ENCODE measurements at regions not wholly inside any gene's neighbourhood (a gene's known extent, or its start where the extent isn't known, plus 50 kb on each side); places are given as distances from the start of the nearest gene placed in this dataset.
"Not testable (repeated sequence)": the region's sequence is repeated elsewhere in the genome, so short reads cannot be mapped to it uniquely, and the experiment has no call there.

- not testable (repeated sequence) for DNase-seq
Observed at GRCh38 chr16:21536740-21537139, 62.6 kb upstream of the METTL9 start.

- not testable (repeated sequence) for DNase-seq
Observed at GRCh38 chr16:21537598-21537997, 61.8 kb upstream of the METTL9 start.

- DNase-seq, result not testable (repeated sequence)
Observed at GRCh38 chr16:21539107-21539618, 60.2 kb upstream of the METTL9 start.

GRCh38 chr16:21540770-21541433, 58.5 kb upstream of the METTL9 start:
- peak; percentile 77 for DNase-seq

- not testable (repeated sequence) for DNase-seq
Observed at GRCh38 chr16:21541611-21542051, 57.7 kb upstream of the METTL9 start.

GRCh38 chr16:21542075-21542474, 57.3 kb upstream of the METTL9 start:
- not testable (repeated sequence) for DNase-seq

- not testable (repeated sequence) for DNase-seq
Observed at GRCh38 chr16:21542491-21543124, 56.8 kb upstream of the METTL9 start.

GRCh38 chr16:21543151-21543836, 56.1 kb upstream of the METTL9 start:
- DNase-seq, result not testable (repeated sequence)

- DNase-seq, result not testable (repeated sequence)
Observed at GRCh38 chr16:21545664-21546326, 53.6 kb upstream of the METTL9 start.

GRCh38 chr16:21549396-21549795, 50.0 kb upstream of the METTL9 start:
- not testable (repeated sequence) for DNase-seq

Measured in activated CD8-positive, alpha-beta memory T cell treated with anti-CD3 and anti-CD28 coated beads, Interleukin-2, amount 50 U/mL, for 48 hours (primary cell).